Frontal cortex (tissue), 3 donors: ENCODE measurements at regions not wholly inside any gene's neighbourhood (a gene's known extent, or its start where the extent isn't known, plus 50 kb on each side); places are given as distances from the start of the nearest gene placed in this dataset.
"Not testable (repeated sequence)": the region's sequence is repeated elsewhere in the genome, so short reads cannot be mapped to it uniquely, and the experiment has no call there.

Experiments used
- DNase-seq, 2 donors: peaks; one replicate each; pipeline ENCODE4 v3.0.0; 2012; ENCODE audit warnings: low spot score in 2 of 2
- FAIRE-seq: peaks from 2 replicates; lab custom pipeline; 2012; peaks lifted over from hg19 to GRCh38; lab: Jason Lieb, UNC
- donor health status: control.
- donor health status: control.
- donor health status: control.

DNA sequence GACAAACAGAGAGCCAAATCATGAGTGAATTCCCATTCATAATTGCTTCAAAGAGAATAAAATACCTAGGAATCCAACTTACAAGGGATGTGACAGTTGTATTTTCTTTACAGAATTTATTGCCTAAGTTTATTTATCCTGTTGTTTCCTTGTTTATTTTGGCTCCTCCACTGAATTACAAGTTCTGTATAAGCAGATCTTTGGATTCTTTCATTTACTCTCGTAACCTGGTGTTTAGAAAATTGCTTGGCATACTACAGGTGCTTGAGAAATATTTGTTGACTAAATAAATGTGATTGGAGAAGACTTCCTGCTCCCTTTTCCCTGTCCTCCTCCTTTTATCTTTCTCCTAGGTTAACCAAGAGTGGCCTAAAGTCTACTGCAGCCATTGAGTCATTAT is 455.6 kb downstream of the TMEM38B start:
- FAIRE-seq (no peak), DNase-seq (no peak)

- no peak for FAIRE-seq
- DNase-seq = no peak
Observed at GRCh38 chr9:106156465-106156864, 462.1 kb downstream of the TMEM38B start.

GRCh38 chr9:106172265-106172664 is 477.9 kb downstream of the TMEM38B start:
- DNase-seq (no peak), FAIRE-seq (no peak)

- DNase-seq (no peak), FAIRE-seq (no peak)
Observed at GRCh38 chr9:106174346-106174745, 480.0 kb downstream of the TMEM38B start.

- no peak for DNase-seq
Observed at GRCh38 chr9:106177216-106177615, 482.9 kb downstream of the TMEM38B start.

GRCh38 chr9:106179191-106179590 is 484.9 kb downstream of the TMEM38B start:
- no peak for FAIRE-seq
- DNase-seq = no peak

More at GRCh38 chr9:106177216-106177615, 482.9 kb downstream of the TMEM38B start:
- FAIRE-seq = no peak

GRCh38 chr9:106203815-106204516 is 509.6 kb downstream of the TMEM38B start:
- DNase-seq, FAIRE-seq: not testable (repeated sequence)

- no peak for FAIRE-seq
Observed at GRCh38 chr9:106207298-106207697, 513.0 kb downstream of the TMEM38B start.

GRCh38 chr9:106218427-106218826 is 524.1 kb downstream of the TMEM38B start:
- DNase-seq = no peak
- FAIRE-seq = no peak

More at GRCh38 chr9:106207298-106207697, 513.0 kb downstream of the TMEM38B start:
- no peak for DNase-seq

- FAIRE-seq (no peak), DNase-seq (no peak)
Observed at GRCh38 chr9:106218854-106219253, 524.5 kb downstream of the TMEM38B start.

GRCh38 chr9:106220415-106220814 is 526.1 kb downstream of the TMEM38B start:
- FAIRE-seq = no peak
- no peak for DNase-seq

GRCh38 chr9:106228861-106229260 is 534.5 kb downstream of the TMEM38B start:
- no peak for FAIRE-seq
- peak in 1 of 2 donors; percentile 21 for DNase-seq

DNA sequence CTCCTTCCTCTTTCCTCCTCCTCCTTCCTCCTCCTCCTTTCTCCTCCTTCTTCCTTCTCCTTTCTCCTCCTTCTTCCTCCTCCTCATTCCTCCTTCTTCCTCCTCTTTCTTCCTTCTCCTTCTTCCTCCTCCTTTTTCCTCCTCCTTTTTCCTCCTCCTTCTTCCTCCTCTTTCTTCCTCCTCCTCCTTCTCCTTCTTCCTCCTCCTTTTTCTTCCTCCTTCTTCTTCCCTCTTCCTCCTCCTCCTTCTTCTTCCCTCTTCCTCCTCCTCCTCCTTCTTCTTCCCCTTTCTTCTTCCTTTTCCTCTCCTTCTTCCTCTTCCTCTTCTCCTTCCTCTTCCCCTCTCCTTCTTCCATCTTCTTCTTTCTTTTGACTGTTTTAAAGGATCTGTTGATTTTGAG is 538.8 kb downstream of the TMEM38B start:
- no peak for DNase-seq
- no peak for FAIRE-seq

DNA sequence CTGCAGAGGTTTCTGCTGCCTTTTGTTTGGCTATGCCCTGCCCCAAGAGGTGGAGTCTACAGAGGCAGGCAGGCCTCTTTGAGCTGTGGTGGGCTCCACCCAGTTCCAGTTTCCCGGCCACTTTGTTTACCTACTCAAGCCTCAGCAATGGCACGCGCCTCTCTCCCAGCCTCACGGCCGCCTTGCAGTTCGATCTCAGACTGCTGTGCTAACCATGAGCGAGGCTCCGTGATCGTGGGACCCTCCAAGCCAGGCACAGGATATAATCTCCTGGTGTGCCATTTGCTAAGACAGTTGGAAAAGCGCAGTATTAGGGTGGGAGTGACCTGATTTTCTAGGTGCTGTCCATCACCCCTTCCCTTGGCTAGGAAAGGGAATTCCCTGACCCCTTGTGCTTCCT is 566.6 kb downstream of the TMEM38B start:
- FAIRE-seq = not testable (repeated sequence)

DNA sequence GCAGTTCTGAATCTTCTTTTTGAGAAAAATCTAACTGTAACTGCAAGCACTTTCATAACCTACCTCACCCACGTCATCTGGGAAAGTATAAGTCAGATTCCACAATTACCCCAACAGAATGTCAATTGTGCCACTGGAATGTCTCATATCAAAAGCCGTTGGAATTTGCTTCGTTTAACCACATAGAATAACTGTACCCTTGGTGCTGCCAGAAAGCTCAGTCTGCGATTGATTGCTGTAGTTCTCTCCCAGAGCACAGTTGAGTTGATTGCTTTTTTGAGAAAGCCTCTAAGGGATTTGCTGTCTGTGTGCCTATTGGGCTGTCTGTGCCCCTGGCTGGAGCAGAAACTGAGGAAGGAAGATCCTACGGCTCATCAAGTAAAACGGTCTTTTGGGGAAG is 583.6 kb downstream of the TMEM38B start:
- FAIRE-seq (no peak), DNase-seq (no peak)

More for the DNA sequence above, 566.6 kb downstream of the TMEM38B start:
- DNase-seq = not testable (repeated sequence)

DNA sequence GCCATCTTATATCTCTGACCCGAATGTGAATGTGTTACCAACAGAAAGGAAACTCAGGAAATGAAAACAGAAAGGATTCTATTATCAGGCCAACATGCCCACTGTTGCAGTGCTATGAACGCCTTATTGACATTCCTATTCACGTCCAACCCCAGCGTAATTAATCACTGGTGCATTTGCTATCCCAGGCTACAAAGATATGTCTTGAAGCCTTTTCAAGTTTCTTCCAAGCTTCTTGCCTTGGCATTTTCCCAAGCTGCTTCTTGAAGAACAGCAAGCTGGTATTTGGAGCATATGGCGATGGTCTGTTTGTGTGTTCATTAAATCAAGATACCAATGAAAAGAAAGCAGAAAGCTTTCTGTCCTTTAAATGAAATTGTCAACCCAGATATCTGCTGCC is 579.2 kb upstream of the ZNF462 start:
- no peak for FAIRE-seq
- DNase-seq = no peak

- no peak for FAIRE-seq
- DNase-seq = no peak
Observed at GRCh38 chr9:106284296-106284695, 578.7 kb upstream of the ZNF462 start.

DNA sequence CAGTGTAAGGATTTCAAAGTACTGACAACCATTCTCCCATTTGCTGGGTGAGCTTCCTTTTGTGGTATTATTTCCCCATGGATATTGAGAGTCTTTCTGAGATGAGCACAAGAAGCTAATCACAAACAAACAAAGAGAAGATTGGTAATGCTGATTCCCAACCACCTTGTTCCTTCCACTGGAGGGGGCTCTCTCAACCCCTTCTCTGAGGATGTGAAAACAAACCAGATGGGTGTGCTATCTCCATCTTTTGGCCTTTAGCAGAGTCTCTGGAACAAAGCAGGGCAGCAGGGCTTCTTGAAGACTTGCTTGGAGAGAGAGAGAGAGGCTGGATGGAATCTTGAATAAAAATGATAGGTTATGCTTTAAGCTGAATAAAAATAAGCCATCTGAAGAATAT is 576.7 kb upstream of the ZNF462 start:
- FAIRE-seq (no peak), DNase-seq (peak in 1 of 2 donors; percentile 27)

- FAIRE-seq = no peak
- no peak for DNase-seq
Observed at GRCh38 chr9:106287091-106287631, 575.8 kb upstream of the ZNF462 start.

- FAIRE-seq = no peak
- no peak for DNase-seq
Observed at GRCh38 chr9:106287731-106288130, 575.2 kb upstream of the ZNF462 start.

DNA sequence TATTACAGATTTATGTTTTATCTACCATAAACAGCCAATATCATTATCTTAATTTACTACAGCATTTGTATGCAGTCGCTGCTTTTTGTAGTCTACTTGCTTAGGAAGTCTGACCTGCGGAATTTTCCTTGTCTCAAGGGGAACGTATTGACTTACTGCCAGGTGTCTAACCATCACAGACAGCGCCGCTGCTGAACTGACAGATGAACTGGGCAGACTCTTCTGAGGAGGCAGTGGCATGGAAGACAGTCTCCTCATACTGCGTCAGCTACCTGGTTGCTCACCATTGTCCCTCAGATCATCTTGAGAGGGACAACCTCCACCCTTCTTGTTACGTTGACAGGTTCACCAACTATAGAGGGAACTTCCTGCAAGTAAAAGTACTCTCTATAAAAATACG is 574.3 kb upstream of the ZNF462 start:
- FAIRE-seq (no peak), DNase-seq (no peak)

DNA sequence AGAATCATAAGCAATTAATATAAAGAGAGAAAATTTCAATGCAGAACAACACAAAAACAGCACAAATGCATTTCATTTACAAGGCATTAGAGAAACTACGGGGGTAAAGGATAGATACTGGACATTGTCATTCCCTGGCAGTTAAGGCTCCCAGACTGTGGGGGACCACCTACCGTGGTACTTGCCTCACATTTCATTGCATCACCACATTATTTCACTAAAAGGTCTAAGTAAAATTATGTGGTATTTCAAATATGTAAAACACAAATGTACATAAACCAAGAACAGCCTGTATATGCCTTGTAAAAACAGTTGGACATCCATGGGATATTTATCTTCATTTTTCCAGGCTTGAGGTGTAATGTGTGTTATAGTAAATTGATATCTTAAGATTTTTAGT is 571.2 kb upstream of the ZNF462 start:
- DNase-seq (no peak), FAIRE-seq (no peak)
